ENCODE measurements at regions not wholly inside any gene's neighbourhood (a gene's known extent, or its start where the extent isn't known, plus 50 kb on each side); places are given as distances from the start of the nearest gene placed in this dataset.

GRCh38 chr4:167964766-167965373 is 127.5 kb upstream of the ANXA10 start:
- ChIA-PET CTCF (no interaction called here), POLR2A (no interaction called here)
- no peak for ATAC-seq
- H3K9me3 ChIP-seq: no peaks in the 10 kb centered on the region
- no peak overlapping the region for H3K27ac ChIP-seq
- DNase-seq (ENCODE audit: low read depth in 1 of 2, low spot score in 1 of 2): no peak
- FAIRE-seq: no peak
- H3K4me2 ChIP-seq: no peak overlapping the region
- WGBS (ENCODE audit: missing lambda C conversion rate): 37% methylated on average over 2 of the region's 2 CpGs
- TF ChIP-seq JUN (IDR thresholded peaks at IDR 0.05): no peak
- H3K4me1 ChIP-seq: no peaks in the 10 kb centered on the region
- H3K4me3 ChIP-seq: no peak overlapping the region

GRCh38 chr4:167966143-167966542 is 126.2 kb upstream of the ANXA10 start:
- Histone ChIP-seq H3K27ac (no peak overlapping the region), H3K4me3 (no peak overlapping the region), H3K4me2 (no peak overlapping the region), H3K4me1 (no peaks in the 10 kb centered on the region), H3K9me3 (no peaks in the 10 kb centered on the region)
- CTCF ChIA-PET: no interaction called here
- DNase-seq (ENCODE audit: low read depth in 1 of 2, low spot score in 1 of 2): no peak
- no peak for ATAC-seq
- FAIRE-seq: no peak
- TF ChIP-seq POLR2AphosphoS2 (conservative IDR thresholded peaks at IDR 0.05; ENCODE audit: low read length) (no peak), EHF (CRISPR knock-in tag; IDR thresholded peaks at IDR 0.05) (no peak), RCOR1 (IDR thresholded peaks at IDR 0.05; ENCODE audit: low read depth, low read length) (no peak), NPAS2 (CRISPR knock-in tag; IDR thresholded peaks at IDR 0.05; ENCODE audit: borderline replicate concordance) (no peak), CBX8 (IDR thresholded peaks at IDR 0.05) (no peak), ZFP36 (IDR thresholded peaks at IDR 0.05; ENCODE audit: borderline replicate concordance, partially characterized antibody) (no peak), JUN (IDR thresholded peaks at IDR 0.05) (no peak), CHD2 (IDR thresholded peaks at IDR 0.05; ENCODE audit: low read length, partially characterized antibody) (no peak), E2F6 (IDR thresholded peaks at IDR 0.05; ENCODE audit: borderline replicate concordance, low read depth) (no peak), MAFK (IDR thresholded peaks at IDR 0.05; ENCODE audit: partially characterized antibody) (no peak), USF2 (IDR thresholded peaks at IDR 0.05) (no peak), MAX (IDR thresholded peaks at IDR 0.05) (no peak), CEBPB (IDR thresholded peaks at IDR 0.05) (no peak), SMC3 (IDR thresholded peaks at IDR 0.05) (no peak), EHMT2 (IDR thresholded peaks at IDR 0.05; ENCODE audit: low read depth) (no peak), NFE2L2 (conservative IDR thresholded peaks at IDR 0.05; ENCODE audit: low read length) (no peak), CTCF (IDR thresholded peaks at IDR 0.05) (no peak), PHF8 (IDR thresholded peaks at IDR 0.05; ENCODE audit: borderline replicate concordance, low read depth) (no peak)
- 61% methylated on average over 2 of the region's 2 CpGs for WGBS (ENCODE audit: missing lambda C conversion rate)
- POLR2A ChIA-PET: no interaction called here

- TF ChIP-seq KDM1A (IDR thresholded peaks at IDR 0.05; ENCODE audit: low read depth) (no peak), RCOR1 (IDR thresholded peaks at IDR 0.05; ENCODE audit: low read depth, low read length) (no peak), TFCP2L1 (CRISPR knock-in tag; IDR thresholded peaks at IDR 0.05) (no peak), RAD21 (conservative IDR thresholded peaks at IDR 0.05 in 1 of 2, IDR thresholded peaks at IDR 0.05 in 1 of 2) (no peak), KDM5A (IDR thresholded peaks at IDR 0.05) (no peak), MAZ (IDR thresholded peaks at IDR 0.05; ENCODE audit: borderline replicate concordance, low read depth, low read length) (no peak), HMGXB4 (CRISPR knock-in tag; IDR thresholded peaks at IDR 0.05; ENCODE audit: borderline replicate concordance) (no peak), ZNF302 (CRISPR knock-in tag; IDR thresholded peaks at IDR 0.05) (no peak)
Observed at GRCh38 chr4:167973513-167973912, 118.8 kb upstream of the ANXA10 start.

More at GRCh38 chr4:167973513-167973912, 118.8 kb upstream of the ANXA10 start:
- POLR2A ChIA-PET: no interaction called here
- DNase-seq (ENCODE audit: low read depth in 1 of 2, low spot score in 1 of 2) (no peak), FAIRE-seq (no peak), ATAC-seq (no peak)
- no peaks in the 10 kb centered on the region for H3K9me3 ChIP-seq
- H3K4me2 ChIP-seq: no peak overlapping the region
- H3K4me1 ChIP-seq: no peaks in the 10 kb centered on the region
- CTCF ChIA-PET: no interaction called here
- H3K27ac ChIP-seq: no peak overlapping the region
- H3K4me3 ChIP-seq: no peak overlapping the region

Measured in A549 (cell line).